OCI-LY1 (cell line): ENCODE measurements at regions not wholly inside any gene's neighbourhood (a gene's known extent, or its start where the extent isn't known, plus 50 kb on each side); places are given as distances from the start of the nearest gene placed in this dataset.
"Not testable (repeated sequence)": the region's sequence is repeated elsewhere in the genome, so short reads cannot be mapped to it uniquely, and the experiment has no call there.

Source experiments
- EZH2 ChIP-seq: fragments of 200-600 bp; sonication (generic), shearing (Covaris generic); IDR thresholded peaks from 2 replicates; pipeline ENCODE4 v1.8.0; 2017; ENCODE audit warnings: borderline replicate concordance, mixed run types, mild to moderate bottlenecking, antibody characterized with exemption, low read length, moderate library complexity, mixed read lengths
- TF ChIP-seq, protein P1 (sequence below): fragments of 200-600 bp; sonication (generic), shearing (Covaris generic); IDR thresholded peaks from 2 replicates; pipeline ENCODE4 v1.5.1; 2017; ENCODE audit warnings: mild to moderate bottlenecking, antibody characterized with exemption, low read length, moderate library complexity, mixed read lengths

DNA sequence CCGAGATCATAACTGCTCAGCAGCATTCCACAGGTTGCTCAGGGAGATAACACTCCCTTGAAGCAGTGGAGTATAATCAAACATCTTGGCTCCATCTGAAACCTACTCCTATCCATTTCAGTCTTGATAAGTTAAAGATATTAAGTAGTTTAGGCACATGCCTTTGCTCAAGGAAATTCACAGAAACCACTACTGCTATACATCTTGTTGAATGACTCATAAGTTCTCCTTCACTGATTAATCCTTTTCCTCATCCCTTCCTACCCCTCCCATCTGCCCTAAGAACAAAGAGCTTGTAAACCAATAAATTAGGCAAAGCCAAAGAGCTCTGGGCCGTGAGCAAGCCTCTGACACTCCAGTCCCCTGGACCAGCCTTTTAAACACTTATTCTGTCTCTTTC lies 196.5 kb upstream of the SSTR1 start:
- TF ChIP-seq, protein P1, sequence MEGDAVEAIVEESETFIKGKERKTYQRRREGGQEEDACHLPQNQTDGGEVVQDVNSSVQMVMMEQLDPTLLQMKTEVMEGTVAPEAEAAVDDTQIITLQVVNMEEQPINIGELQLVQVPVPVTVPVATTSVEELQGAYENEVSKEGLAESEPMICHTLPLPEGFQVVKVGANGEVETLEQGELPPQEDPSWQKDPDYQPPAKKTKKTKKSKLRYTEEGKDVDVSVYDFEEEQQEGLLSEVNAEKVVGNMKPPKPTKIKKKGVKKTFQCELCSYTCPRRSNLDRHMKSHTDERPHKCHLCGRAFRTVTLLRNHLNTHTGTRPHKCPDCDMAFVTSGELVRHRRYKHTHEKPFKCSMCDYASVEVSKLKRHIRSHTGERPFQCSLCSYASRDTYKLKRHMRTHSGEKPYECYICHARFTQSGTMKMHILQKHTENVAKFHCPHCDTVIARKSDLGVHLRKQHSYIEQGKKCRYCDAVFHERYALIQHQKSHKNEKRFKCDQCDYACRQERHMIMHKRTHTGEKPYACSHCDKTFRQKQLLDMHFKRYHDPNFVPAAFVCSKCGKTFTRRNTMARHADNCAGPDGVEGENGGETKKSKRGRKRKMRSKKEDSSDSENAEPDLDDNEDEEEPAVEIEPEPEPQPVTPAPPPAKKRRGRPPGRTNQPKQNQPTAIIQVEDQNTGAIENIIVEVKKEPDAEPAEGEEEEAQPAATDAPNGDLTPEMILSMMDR: not testable (repeated sequence)
- not testable (repeated sequence) for TF ChIP-seq EZH2
